Peyer's patch (tissue), 4 donors: ENCODE measurements at regions not wholly inside any gene's neighbourhood (a gene's known extent, or its start where the extent isn't known, plus 50 kb on each side); places are given as distances from the start of the nearest gene placed in this dataset.
"Not testable (repeated sequence)": the region's sequence is repeated elsewhere in the genome, so short reads cannot be mapped to it uniquely, and the experiment has no call there.

ENCODE experiments used
- DNase-seq, 3 donors: peaks; one replicate each; pipeline ENCODE4 v3.0.0-alpha.2; 2017 to 2019
- H3K27ac ChIP-seq, 4 donors: fragments of 200-600 bp; sonication (generic); one replicate each; pipeline ENCODE4 v1.5.1; 2016 to 2019
- H3K27me3 ChIP-seq, 2 donors: fragments of 200-600 bp; sonication (generic); one replicate each; pipeline ENCODE4 v1.5.1; 2019
- H3K36me3 ChIP-seq, 3 donors: fragments of 200-600 bp; sonication (generic); one replicate each; pipeline ENCODE4 v1.5.1; 2016 to 2019
- H3K4me1 ChIP-seq, 4 donors: fragments of 200-600 bp; sonication (generic); one replicate each; pipeline ENCODE4 v1.5.1; 2016 to 2019
- H3K4me3 ChIP-seq, 4 donors: fragments of 200-600 bp; sonication (generic); 1 replicate in 3 of 4; 2 replicates in 1 of 4; pipeline ENCODE4 v1.5.1; 2016 to 2019; ENCODE audit warnings: mild to moderate bottlenecking in 1 of 4
- H3K9me3 ChIP-seq, 4 donors: fragments of 200-600 bp; sonication (generic); one replicate each; pipeline ENCODE4 v1.5.1; 2016 to 2019; ENCODE audit warnings: mild to moderate bottlenecking in 1 of 4
- CTCF ChIP-seq, 6 experiments: fragments of 450-650 bp in 4 of 6; fragments of 200-600 bp in 2 of 6; sonication (generic) in 1 of 6; IDR thresholded peaks; one replicate each; pipeline ENCODE4 v1.5.1; 2017 to 2019; ENCODE audit warnings: antibody characterized with exemption in 6 of 6, mild to moderate bottlenecking in 3 of 6, moderate library complexity in 1 of 6
- POLR2A ChIP-seq, 2 donors: fragments of 450-650 bp; IDR thresholded peaks; one replicate each; pipeline ENCODE4 v1.5.1; 2017; ENCODE audit warnings: antibody characterized with exemption in 2 of 2, mild to moderate bottlenecking in 2 of 2, moderate library complexity in 2 of 2

- no peaks in the 10 kb centered on the region for H3K27me3 ChIP-seq
- no peaks in the 10 kb centered on the region for H3K4me1 ChIP-seq
- H3K4me3 ChIP-seq: no peak overlapping the region
- TF ChIP-seq POLR2A (IDR thresholded peaks at IDR 0.05) (no peak), CTCF (IDR thresholded peaks at IDR 0.05) (no peak)
- no peaks in the 10 kb centered on the region for H3K9me3 ChIP-seq
- H3K36me3 ChIP-seq: no peaks in the 10 kb centered on the region
- no peak for DNase-seq
- no peak overlapping the region for H3K27ac ChIP-seq
Observed at GRCh38 chr5:110265162-110265561, 461.3 kb downstream of the TMEM232 start.

GRCh38 chr5:110267714-110268113 lies 458.8 kb downstream of the TMEM232 start:
- H3K36me3 ChIP-seq: no peaks in the 10 kb centered on the region
- no peak overlapping the region for H3K27ac ChIP-seq
- H3K27me3 ChIP-seq: no peaks in the 10 kb centered on the region
- TF ChIP-seq POLR2A (IDR thresholded peaks at IDR 0.05) (no peak), CTCF (IDR thresholded peaks at IDR 0.05) (no peak)
- no peak overlapping the region for H3K4me3 ChIP-seq
- H3K4me1 ChIP-seq: no peaks in the 10 kb centered on the region
- no peak for DNase-seq
- H3K9me3 ChIP-seq: no peaks in the 10 kb centered on the region

GRCh38 chr5:110268283-110268682 lies 458.2 kb downstream of the TMEM232 start:
- no peaks in the 10 kb centered on the region for H3K27me3 ChIP-seq
- TF ChIP-seq POLR2A (IDR thresholded peaks at IDR 0.05) (no peak), CTCF (IDR thresholded peaks at IDR 0.05) (no peak)
- H3K4me1 ChIP-seq: no peaks in the 10 kb centered on the region
- DNase-seq: no peak
- no peaks in the 10 kb centered on the region for H3K36me3 ChIP-seq
- no peak overlapping the region for H3K27ac ChIP-seq
- H3K4me3 ChIP-seq: no peak overlapping the region
- H3K9me3 ChIP-seq: no peaks in the 10 kb centered on the region

GRCh38 chr5:110268985-110269384 lies 457.5 kb downstream of the TMEM232 start:
- H3K36me3 ChIP-seq: no peaks in the 10 kb centered on the region
- TF ChIP-seq POLR2A (IDR thresholded peaks at IDR 0.05) (no peak), CTCF (IDR thresholded peaks at IDR 0.05) (no peak)
- no peak for DNase-seq
- no peaks in the 10 kb centered on the region for H3K4me1 ChIP-seq
- no peak overlapping the region for H3K4me3 ChIP-seq
- H3K9me3 ChIP-seq: no peaks in the 10 kb centered on the region
- no peak overlapping the region for H3K27ac ChIP-seq
- no peaks in the 10 kb centered on the region for H3K27me3 ChIP-seq

- H3K4me3 ChIP-seq: no peak overlapping the region
- DNase-seq: no peak
- no peak for TF ChIP-seq CTCF (IDR thresholded peaks at IDR 0.05)
- TF ChIP-seq POLR2A (IDR thresholded peaks at IDR 0.05): no peak
Observed at GRCh38 chr5:110269478-110270142, 456.9 kb downstream of the TMEM232 start.

GRCh38 chr5:110275878-110276277 lies 450.6 kb downstream of the TMEM232 start:
- Histone ChIP-seq H3K27me3 (no peaks in the 10 kb centered on the region), H3K36me3 (no peaks in the 10 kb centered on the region), H3K9me3 (peaks cover 0 to 4% (median 0%) of the 10 kb centered on the region in 4 donors), H3K4me3 (no peak overlapping the region), H3K4me1 (no peaks in the 10 kb centered on the region), H3K27ac (no peak overlapping the region)
- TF ChIP-seq POLR2A (IDR thresholded peaks at IDR 0.05) (no peak), CTCF (IDR thresholded peaks at IDR 0.05) (no peak)
- DNase-seq: no peak

More at GRCh38 chr5:110269478-110270142, 456.9 kb downstream of the TMEM232 start:
- no peak overlapping the region for H3K27ac ChIP-seq
- H3K36me3 ChIP-seq: no peaks in the 10 kb centered on the region
- H3K4me1 ChIP-seq: no peaks in the 10 kb centered on the region
- no peaks in the 10 kb centered on the region for H3K27me3 ChIP-seq
- H3K9me3 ChIP-seq: no peaks in the 10 kb centered on the region

- H3K4me1 ChIP-seq, H3K36me3 ChIP-seq, H3K4me3 ChIP-seq, DNase-seq, H3K27me3 ChIP-seq, H3K27ac ChIP-seq, H3K9me3 ChIP-seq: not testable (repeated sequence)
Observed at GRCh38 chr5:110278449-110278848, 448.0 kb downstream of the TMEM232 start.

- not testable (repeated sequence) for H3K36me3 ChIP-seq, H3K4me3 ChIP-seq, H3K4me1 ChIP-seq, H3K27ac ChIP-seq, DNase-seq, H3K27me3 ChIP-seq, H3K9me3 ChIP-seq
Observed at GRCh38 chr5:110284121-110284520, 442.4 kb downstream of the TMEM232 start.
